Chondrocyte (in vitro differentiated cells): ENCODE measurements at regions not wholly inside any gene's neighbourhood (a gene's known extent, or its start where the extent isn't known, plus 50 kb on each side); places are given as distances from the start of the nearest gene placed in this dataset.

Source experiments
- DNase-seq: peaks from one replicate; pipeline ENCODE4 v3.0.0; 2021; ENCODE audit warnings: mixed read lengths, low spot score
- H3K27ac Mint-ChIP-seq: one replicate; pipeline ENCODE4 v1.8.0; 2021; ENCODE audit warnings: mild to moderate bottlenecking, moderate library complexity, mixed read lengths; ENCODE audit not compliant: unreplicated experiment
- H3K27me3 Mint-ChIP-seq: 2 replicates; pipeline ENCODE4 v1.8.0; 2021; ENCODE audit warnings: low read depth, mixed read lengths
- H3K36me3 Mint-ChIP-seq: 2 replicates; pipeline ENCODE4 v1.8.0; 2021; ENCODE audit warnings: low read depth, mixed read lengths
- H3K4me1 Mint-ChIP-seq: 2 replicates; pipeline ENCODE4 v1.8.0; 2021; ENCODE audit warnings: low read depth, mild to moderate bottlenecking, mixed read lengths
- H3K4me3 Mint-ChIP-seq: one replicate; pipeline ENCODE4 v1.8.0; 2021; ENCODE audit warnings: mild to moderate bottlenecking, moderate library complexity, mixed read lengths; ENCODE audit not compliant: unreplicated experiment
- H3K9me3 Mint-ChIP-seq: 2 replicates; pipeline ENCODE4 v1.8.0; 2021; ENCODE audit warnings: low read depth, mixed read lengths
- CTCF ChIP-seq: fragments of 200-600 bp; sonication (generic); IDR thresholded peaks from 2 replicates; pipeline ENCODE4 v1.5.0; 2021; ENCODE audit warnings: antibody characterized with exemption, mild to moderate bottlenecking, moderate library complexity

- Mint-ChIP-seq H3K9me3 (no peaks in the 10 kb centered on the region), H3K27me3 (peaks cover 5% of the 10 kb centered on the region), H3K27ac (no peak overlapping the region), H3K4me1 (no peaks in the 10 kb centered on the region), H3K4me3 (no peak overlapping the region), H3K36me3 (peaks cover 1% of the 10 kb centered on the region)
- TF ChIP-seq CTCF = no peak
- DNase-seq = no peak
Measured at GRCh38 chr15:93523481-93523880, 434.5 kb upstream of the RGMA start.

- Mint-ChIP-seq H3K9me3 (no peaks in the 10 kb centered on the region), H3K27ac (no peak overlapping the region), H3K4me1 (peaks cover 16% of the 10 kb centered on the region), H3K27me3 (peaks cover 3% of the 10 kb centered on the region), H3K4me3 (no peak overlapping the region), H3K36me3 (peaks cover 1% of the 10 kb centered on the region)
- no peak for DNase-seq
- no peak for TF ChIP-seq CTCF
Measured at GRCh38 chr15:93520206-93520605, 431.2 kb upstream of the RGMA start.

GRCh38 chr15:93519599-93519998 is 430.6 kb upstream of the RGMA start:
- peaks cover 1% of the 10 kb centered on the region for H3K36me3 Mint-ChIP-seq
- peaks cover 21% of the 10 kb centered on the region for H3K4me1 Mint-ChIP-seq
- DNase-seq = no peak
- no peaks in the 10 kb centered on the region for H3K27me3 Mint-ChIP-seq
- no peak overlapping the region for H3K27ac Mint-ChIP-seq
- H3K9me3 Mint-ChIP-seq = no peaks in the 10 kb centered on the region
- no peak for TF ChIP-seq CTCF
- no peak overlapping the region for H3K4me3 Mint-ChIP-seq

GRCh38 chr15:93517176-93517575 is 428.2 kb upstream of the RGMA start:
- DNase-seq = no peak
- no peak for TF ChIP-seq CTCF
- no peaks in the 10 kb centered on the region for H3K9me3 Mint-ChIP-seq

GRCh38 chr15:93515256-93516051 is 426.4 kb upstream of the RGMA start:
- no peak for DNase-seq
- H3K36me3 Mint-ChIP-seq = peaks cover 1% of the 10 kb centered on the region
- peak overlapping the region; percentile 11 for H3K4me3 Mint-ChIP-seq
- peaks cover 8% of the 10 kb centered on the region for H3K9me3 Mint-ChIP-seq
- peak overlapping the region; percentile 79 for H3K27ac Mint-ChIP-seq
- H3K4me1 Mint-ChIP-seq = peaks cover 33% of the 10 kb centered on the region
- no peaks in the 10 kb centered on the region for H3K27me3 Mint-ChIP-seq
- peak; percentile 68 for TF ChIP-seq CTCF

More at GRCh38 chr15:93517176-93517575, 428.2 kb upstream of the RGMA start:
- Mint-ChIP-seq H3K4me1 (peaks cover 33% of the 10 kb centered on the region), H3K36me3 (peaks cover 1% of the 10 kb centered on the region), H3K27ac (no peak overlapping the region), H3K27me3 (no peaks in the 10 kb centered on the region), H3K4me3 (no peak overlapping the region)
